ENCODE measurements at regions not wholly inside any gene's neighbourhood (a gene's known extent, or its start where the extent isn't known, plus 50 kb on each side); places are given as distances from the start of the nearest gene placed in this dataset.

DNA sequence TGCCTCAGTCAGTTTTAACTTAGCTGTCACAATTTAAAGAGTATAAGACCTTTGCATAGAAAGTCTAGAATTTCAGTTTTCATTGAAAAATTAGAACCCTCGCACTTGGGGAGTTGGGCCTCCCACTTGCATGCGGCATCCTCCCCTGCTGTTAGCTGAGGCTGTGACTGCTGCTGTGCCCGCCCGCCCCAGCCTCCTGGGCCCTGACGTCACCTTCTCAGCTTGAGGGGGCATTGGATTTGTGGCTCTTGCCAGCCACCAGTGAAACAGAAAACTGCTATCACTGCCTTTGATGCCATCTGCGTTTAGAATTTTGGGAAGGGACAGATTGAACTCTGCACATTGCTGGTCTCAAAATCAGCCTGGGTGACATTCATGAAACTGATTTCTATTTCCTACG lies 108.7 kb downstream of the CTTN start:
- TF ChIP-seq, protein P1, sequence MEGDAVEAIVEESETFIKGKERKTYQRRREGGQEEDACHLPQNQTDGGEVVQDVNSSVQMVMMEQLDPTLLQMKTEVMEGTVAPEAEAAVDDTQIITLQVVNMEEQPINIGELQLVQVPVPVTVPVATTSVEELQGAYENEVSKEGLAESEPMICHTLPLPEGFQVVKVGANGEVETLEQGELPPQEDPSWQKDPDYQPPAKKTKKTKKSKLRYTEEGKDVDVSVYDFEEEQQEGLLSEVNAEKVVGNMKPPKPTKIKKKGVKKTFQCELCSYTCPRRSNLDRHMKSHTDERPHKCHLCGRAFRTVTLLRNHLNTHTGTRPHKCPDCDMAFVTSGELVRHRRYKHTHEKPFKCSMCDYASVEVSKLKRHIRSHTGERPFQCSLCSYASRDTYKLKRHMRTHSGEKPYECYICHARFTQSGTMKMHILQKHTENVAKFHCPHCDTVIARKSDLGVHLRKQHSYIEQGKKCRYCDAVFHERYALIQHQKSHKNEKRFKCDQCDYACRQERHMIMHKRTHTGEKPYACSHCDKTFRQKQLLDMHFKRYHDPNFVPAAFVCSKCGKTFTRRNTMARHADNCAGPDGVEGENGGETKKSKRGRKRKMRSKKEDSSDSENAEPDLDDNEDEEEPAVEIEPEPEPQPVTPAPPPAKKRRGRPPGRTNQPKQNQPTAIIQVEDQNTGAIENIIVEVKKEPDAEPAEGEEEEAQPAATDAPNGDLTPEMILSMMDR (IDR thresholded peaks at IDR 0.05): no peak
- TF ChIP-seq ZFX (IDR thresholded peaks at IDR 0.05; ENCODE audit: borderline replicate concordance): no peak
